SK-N-MC (cell line): ENCODE measurements at regions not wholly inside any gene's neighbourhood (a gene's known extent, or its start where the extent isn't known, plus 50 kb on each side); places are given as distances from the start of the nearest gene placed in this dataset.

Experiments
- DNase-seq: peaks from one replicate; pipeline ENCODE4 v3.0.0-alpha.2; 2011; ENCODE audit warnings: low read depth, low spot score
- H3K27ac ChIP-seq: fragments of 200-600 bp; sonication (generic); 2 replicates; pipeline ENCODE4 v1.5.1; 2016; ENCODE audit warnings: mixed run types
- H3K36me3 ChIP-seq: fragments of 200-600 bp; sonication (generic); 2 replicates; pipeline ENCODE4 v1.6.1; 2017; ENCODE audit warnings: antibody characterized with exemption, low read length, mixed read lengths; ENCODE audit not compliant: insufficient read depth
- H3K4me3 ChIP-seq: fragments of 200-600 bp; sonication (generic); 2 replicates; pipeline ENCODE4 v1.5.1; 2016
- H3K9ac ChIP-seq: fragments of 200-600 bp; sonication (generic); 2 replicates; pipeline ENCODE4 v1.8.0; 2017; ENCODE audit warnings: mixed run types, mixed read lengths; ENCODE audit not compliant: insufficient read length
- H3K9me3 ChIP-seq: fragments of 200-600 bp; sonication (generic); 2 replicates; pipeline ENCODE4 v1.6.1; 2017; ENCODE audit warnings: low read depth, mild to moderate bottlenecking, antibody characterized with exemption, low read length, moderate library complexity, mixed read lengths
- EZH2 ChIP-seq: fragments of 200-600 bp; sonication (generic); IDR thresholded peaks from one replicate; pipeline ENCODE4 v1.6.1; 2017; ENCODE audit warnings: antibody characterized with exemption
- FOXP2 ChIP-seq: optimal IDR thresholded peaks from 2 replicates; pipeline ENCODE3; 2011; ENCODE audit warnings: mild to moderate bottlenecking, moderate library complexity; ENCODE audit not compliant: insufficient read depth; ENCODE audit errors: extremely low read length, control extremely low read depth
- POLR2AphosphoS5 ChIP-seq: IDR thresholded peaks from 2 replicates; pipeline ENCODE4 v1.6.1; 2012; ENCODE audit warnings: mild to moderate bottlenecking, low read depth, low read length, borderline replicate concordance

DNA sequence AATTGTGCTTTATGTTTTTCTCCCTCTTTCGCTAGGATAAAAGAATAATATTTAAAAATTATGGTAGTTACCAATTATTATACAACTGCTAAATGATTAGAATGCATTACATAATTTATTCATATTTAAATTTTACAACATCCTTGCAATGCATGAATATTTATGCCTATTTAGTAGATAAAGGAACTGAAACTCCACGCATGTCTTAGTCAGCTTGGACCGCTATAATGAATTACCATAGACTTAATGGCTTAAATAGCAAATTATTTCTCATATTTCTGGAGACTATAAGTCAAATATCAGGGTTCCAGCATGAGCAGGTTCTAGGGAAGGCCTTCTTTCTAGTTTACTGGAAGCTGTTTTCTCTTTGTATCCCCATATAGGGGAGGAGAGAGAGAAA is 1555.4 kb upstream of the ADGRL3 start:
- DNase-seq = no peak
- Histone ChIP-seq H3K4me3 (peak overlapping the region; percentile 63), H3K9ac (peak overlapping the region; percentile 37), H3K27ac (peak overlapping the region; percentile 67; the same call in 1 of the 2 replicates), H3K9me3 (no peaks in the 10 kb centered on the region), H3K36me3 (no peaks in the 10 kb centered on the region)
- no peak for TF ChIP-seq EZH2
- no peak for TF ChIP-seq FOXP2
- no peak for TF ChIP-seq POLR2AphosphoS5

DNA sequence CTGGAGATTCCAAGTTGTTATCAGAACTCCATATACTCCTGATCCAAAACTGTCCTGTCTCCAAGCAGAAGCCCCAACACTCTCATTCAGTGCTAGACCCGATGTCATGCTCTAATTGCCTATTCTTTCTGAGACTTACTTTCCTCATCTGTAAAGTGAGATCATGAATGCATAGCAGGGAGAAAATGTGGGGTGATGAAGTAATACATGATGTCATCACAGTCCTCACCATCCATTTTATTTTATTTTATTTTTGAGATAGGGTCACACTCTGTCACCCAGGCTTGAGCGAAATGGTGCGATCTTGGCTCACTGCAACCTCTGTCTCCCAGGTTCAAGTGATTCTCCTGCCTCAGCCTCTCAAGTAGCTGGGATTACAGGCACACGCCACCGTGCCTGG is 1554.0 kb upstream of the ADGRL3 start:
- Histone ChIP-seq H3K9me3 (no peaks in the 10 kb centered on the region), H3K4me3 (no peak overlapping the region), H3K27ac (no peak overlapping the region), H3K9ac (no peak overlapping the region), H3K36me3 (no peaks in the 10 kb centered on the region)
- TF ChIP-seq POLR2AphosphoS5 (no peak), EZH2 (no peak), FOXP2 (no peak)
- no peak for DNase-seq

DNA sequence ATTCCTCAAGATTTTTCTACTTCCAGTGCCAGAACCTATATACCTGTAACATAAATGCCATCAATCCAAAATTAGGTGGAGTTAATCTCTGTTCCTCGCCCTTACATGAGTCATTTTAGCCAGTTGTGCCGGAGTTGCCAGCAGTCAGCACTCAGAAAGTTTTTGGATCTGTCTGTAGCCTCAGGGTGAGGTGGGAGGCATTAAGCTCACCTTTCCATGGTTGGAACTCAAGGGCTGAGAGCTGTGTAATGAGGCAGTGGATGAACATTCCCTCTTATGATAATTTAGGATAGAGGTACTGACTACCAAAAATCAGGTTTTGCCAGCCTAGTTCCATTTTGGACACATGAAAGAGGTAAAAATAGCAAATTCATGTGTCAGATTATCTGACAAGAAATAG is 1553.1 kb upstream of the ADGRL3 start:
- DNase-seq = no peak
- TF ChIP-seq POLR2AphosphoS5 (no peak), FOXP2 (no peak), EZH2 (no peak)
- H3K4me3 ChIP-seq = no peak overlapping the region
- H3K27ac ChIP-seq = no peak overlapping the region
- H3K36me3 ChIP-seq = no peaks in the 10 kb centered on the region
- H3K9me3 ChIP-seq = no peaks in the 10 kb centered on the region
- no peak overlapping the region for H3K9ac ChIP-seq

DNA sequence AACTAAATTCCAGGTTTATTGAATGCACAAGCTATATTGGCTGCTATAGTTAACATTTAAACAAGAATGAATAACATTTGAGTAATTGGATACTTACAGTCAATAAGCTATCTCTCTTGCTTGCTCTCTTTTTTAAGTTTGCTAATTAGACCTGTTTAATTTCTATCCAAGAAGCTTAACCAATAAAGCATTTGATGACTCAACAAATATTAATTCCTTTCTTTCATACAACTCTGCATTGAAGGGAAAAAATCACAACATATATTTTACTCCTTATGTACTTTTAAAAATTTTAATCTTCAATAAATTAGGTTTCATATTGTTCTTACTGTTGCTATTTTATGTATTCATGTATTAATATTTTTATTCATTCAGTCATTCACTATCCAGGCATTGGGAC is 1552.6 kb upstream of the ADGRL3 start:
- H3K36me3 ChIP-seq = no peaks in the 10 kb centered on the region
- TF ChIP-seq EZH2 = no peak
- no peak for TF ChIP-seq POLR2AphosphoS5
- no peak for TF ChIP-seq FOXP2
- DNase-seq = no peak
- no peaks in the 10 kb centered on the region for H3K9me3 ChIP-seq
- H3K9ac ChIP-seq = no peak overlapping the region
- no peak overlapping the region for H3K4me3 ChIP-seq
- H3K27ac ChIP-seq = no peak overlapping the region

DNA sequence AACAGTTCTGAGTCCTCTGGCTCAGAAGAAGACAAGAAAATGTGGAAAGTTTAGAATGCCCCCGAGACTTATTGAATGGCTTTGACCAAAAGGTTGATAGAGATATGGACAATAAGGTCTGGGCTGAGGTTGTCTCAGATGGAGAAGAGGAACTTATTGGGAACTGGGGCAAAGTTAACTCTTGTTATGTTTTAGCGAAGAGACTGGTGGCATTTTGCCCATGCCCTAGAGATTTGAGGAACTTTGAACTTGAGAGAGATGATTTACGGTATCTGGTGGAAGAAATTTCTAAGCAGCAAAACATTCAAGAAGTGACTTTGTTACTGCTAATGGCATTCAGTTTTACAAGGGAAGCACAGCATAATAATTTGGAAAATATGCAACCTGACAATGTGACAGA is 1549.3 kb upstream of the ADGRL3 start:
- no peak overlapping the region for H3K4me3 ChIP-seq
- H3K9ac ChIP-seq = no peak overlapping the region
- DNase-seq = no peak
- no peak for TF ChIP-seq FOXP2
- TF ChIP-seq EZH2 = no peak
- TF ChIP-seq POLR2AphosphoS5 = no peak
- H3K27ac ChIP-seq = no peak overlapping the region
- no peaks in the 10 kb centered on the region for H3K36me3 ChIP-seq
- H3K9me3 ChIP-seq = no peaks in the 10 kb centered on the region

DNA sequence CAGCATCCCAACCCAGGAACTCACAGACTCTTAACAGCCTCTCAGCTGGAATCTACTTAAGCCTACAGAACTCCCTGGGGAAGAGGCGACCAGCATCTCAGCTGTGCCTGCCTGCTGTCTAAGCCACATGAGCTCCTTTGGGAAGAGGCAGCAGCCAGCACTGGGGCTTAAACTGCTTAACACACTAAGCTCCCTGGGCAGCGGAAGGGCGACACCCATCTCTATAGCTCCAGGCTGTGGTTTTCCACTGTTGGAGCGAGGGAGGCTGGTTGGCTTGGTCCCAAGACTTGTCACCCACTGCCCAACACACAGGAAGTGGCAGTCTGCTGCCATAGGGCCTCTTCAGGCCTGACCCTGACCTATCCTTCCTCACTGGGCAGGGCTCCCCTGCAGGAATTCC is 1544.1 kb upstream of the ADGRL3 start:
- Histone ChIP-seq H3K9me3 (no peaks in the 10 kb centered on the region), H3K4me3 (no peak overlapping the region), H3K27ac (no peak overlapping the region), H3K9ac (no peak overlapping the region), H3K36me3 (no peaks in the 10 kb centered on the region)
- DNase-seq = no peak
- TF ChIP-seq POLR2AphosphoS5 (no peak), EZH2 (no peak), FOXP2 (no peak)

DNA sequence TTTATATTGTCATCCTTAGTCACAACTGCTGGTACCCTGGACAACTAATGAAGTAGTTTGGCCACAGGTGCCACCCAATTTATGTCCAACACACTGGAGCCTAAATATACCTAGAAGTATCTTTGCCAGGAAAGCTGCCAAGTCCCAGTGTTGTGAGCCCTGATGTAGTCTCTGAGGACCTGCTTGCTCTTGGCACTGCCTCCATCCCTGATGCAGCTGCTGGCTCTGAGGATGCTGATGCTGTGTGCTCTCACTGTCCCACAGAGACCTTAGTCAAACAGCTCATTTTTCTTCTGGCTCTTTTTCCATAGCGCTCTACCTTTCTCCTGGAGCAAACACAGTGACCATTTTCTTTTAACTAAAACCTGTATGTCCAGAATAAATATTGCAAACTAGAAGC is 1535.4 kb upstream of the ADGRL3 start:
- no peak for DNase-seq
- Histone ChIP-seq H3K9ac (no peak overlapping the region), H3K36me3 (no peaks in the 10 kb centered on the region), H3K27ac (no peak overlapping the region), H3K4me3 (no peak overlapping the region), H3K9me3 (no peaks in the 10 kb centered on the region)
- no peak for TF ChIP-seq EZH2
- TF ChIP-seq POLR2AphosphoS5 = no peak
- TF ChIP-seq FOXP2 = no peak

DNA sequence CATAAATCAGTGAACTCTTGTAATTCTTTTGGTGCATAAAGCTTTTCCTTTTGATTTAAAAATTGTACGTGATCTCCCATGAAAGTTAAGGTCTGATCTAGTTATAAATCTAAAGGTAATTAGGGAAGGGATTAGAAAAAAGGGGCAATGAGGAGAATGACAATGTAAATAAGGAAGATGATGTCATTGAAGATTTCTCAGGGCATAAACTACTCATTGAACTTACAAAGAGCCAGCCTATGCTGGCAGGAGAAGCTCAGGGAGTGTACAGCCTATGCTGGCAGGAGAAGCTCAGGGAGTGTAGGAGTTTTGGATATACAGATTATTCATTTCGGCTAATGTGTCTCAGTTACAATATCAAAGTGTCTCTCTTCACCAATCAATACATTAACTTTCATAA is 1533.5 kb upstream of the ADGRL3 start:
- Histone ChIP-seq H3K27ac (no peak overlapping the region), H3K4me3 (no peak overlapping the region), H3K9me3 (no peaks in the 10 kb centered on the region), H3K36me3 (no peaks in the 10 kb centered on the region), H3K9ac (no peak overlapping the region)
- DNase-seq = no peak
- TF ChIP-seq POLR2AphosphoS5 (no peak), FOXP2 (no peak), EZH2 (no peak)

DNA sequence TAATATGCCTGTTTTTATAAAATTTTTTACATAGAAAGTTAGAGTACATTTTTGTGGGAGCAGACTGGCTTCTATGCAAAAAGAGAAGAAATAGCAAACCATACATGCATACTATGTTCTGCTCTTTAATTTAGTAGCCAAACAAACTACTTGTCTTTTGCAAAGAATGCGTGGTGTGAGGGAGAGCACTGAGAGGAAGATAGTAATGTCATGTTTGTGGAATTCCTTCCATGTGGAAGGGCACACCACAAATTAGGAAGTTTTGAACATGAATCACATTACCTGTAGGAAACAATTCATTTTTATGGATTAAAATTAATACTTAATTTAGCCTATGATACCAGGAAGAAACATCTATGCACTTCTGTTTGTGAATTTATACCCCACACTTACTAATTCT is 1529.1 kb upstream of the ADGRL3 start:
- H3K9ac ChIP-seq = no peak overlapping the region
- H3K27ac ChIP-seq = no peak overlapping the region
- no peak for TF ChIP-seq EZH2
- no peak for TF ChIP-seq FOXP2
- no peak for TF ChIP-seq POLR2AphosphoS5
- no peaks in the 10 kb centered on the region for H3K36me3 ChIP-seq
- H3K4me3 ChIP-seq = no peak overlapping the region
- no peak for DNase-seq
- no peaks in the 10 kb centered on the region for H3K9me3 ChIP-seq
